KBM-7 (cell line): ENCODE measurements at regions not wholly inside any gene's neighbourhood (a gene's known extent, or its start where the extent isn't known, plus 50 kb on each side); places are given as distances from the start of the nearest gene placed in this dataset.
A peak's percentile ranks its signal among the peaks of the same experiment; 100 is the strongest.

Experiments used
- DNase-seq: peaks from one replicate; pipeline ENCODE4 v3.0.0-alpha.2; 2015
- in situ Hi-C: fragments of 300-500 bp; cut with MboI; formaldehyde crosslinking; loops from 2 replicates; pipeline ENCODE4 v1.14.3; 2020; ENCODE audit warnings: low sequenced_read_pairs, low pct_unique_long_range_greater_than_20kb, mixed read lengths

DNA sequence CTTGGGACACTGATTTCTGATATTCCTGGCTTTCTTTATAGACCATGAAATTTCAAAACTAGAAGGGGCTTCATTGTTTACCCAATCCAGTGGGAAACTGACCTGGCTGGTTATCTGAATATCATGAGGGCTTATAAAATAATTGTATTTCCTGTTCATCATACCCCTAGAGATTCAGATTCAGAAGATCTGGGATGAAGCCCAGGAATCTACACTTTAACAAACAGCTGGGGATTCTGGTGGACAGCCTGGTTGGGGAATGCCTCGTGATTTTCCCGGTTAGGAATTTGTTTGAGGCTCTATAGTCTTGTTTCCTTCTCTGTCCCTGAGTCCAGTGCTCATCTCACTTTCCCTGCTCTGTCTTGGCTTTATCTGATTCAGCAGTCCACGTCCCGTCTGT lies 110.3 kb downstream of the ADRA2A start:
- in situ Hi-C loops = no loop called here
- no peak for DNase-seq

GRCh38 chr10:111199587-111199986 lies 122.8 kb downstream of the ADRA2A start:
- in situ Hi-C loops = no loop called here
- no peak for DNase-seq

DNA sequence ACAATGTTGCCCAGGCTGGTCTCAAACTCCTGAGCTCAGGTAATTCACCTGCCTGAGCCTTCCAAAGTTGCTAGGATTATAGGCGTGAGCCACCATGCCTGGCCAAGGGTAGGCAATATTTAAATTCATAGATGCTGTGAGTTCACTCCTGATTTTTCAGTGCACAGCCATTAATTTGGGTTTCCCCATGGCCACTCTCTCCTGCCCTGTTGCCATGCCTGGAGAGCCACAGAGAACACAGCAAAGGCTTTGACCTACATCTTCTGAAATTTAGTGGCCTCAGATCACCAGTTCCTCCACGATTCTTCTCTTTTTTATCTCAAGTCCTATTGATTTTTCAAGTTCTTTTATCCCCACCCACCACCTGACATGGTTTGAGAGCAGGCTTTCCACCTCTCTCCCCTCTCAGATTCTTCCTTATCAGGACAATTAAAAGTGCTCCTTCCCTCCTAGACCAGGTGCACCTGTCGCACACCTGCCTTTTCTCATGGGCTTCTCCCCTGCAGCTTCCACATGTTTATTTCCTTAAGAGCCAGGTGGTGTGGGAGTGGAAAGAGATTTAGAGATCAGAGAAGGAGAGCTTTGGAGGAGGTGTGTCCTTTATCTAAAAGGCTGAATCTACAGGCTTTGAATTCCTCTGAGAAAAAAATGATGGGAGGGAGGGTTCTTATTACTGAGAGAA lies 123.8 kb downstream of the ADRA2A start:
- in situ Hi-C loops = no loop called here
- DNase-seq = no peak

DNA sequence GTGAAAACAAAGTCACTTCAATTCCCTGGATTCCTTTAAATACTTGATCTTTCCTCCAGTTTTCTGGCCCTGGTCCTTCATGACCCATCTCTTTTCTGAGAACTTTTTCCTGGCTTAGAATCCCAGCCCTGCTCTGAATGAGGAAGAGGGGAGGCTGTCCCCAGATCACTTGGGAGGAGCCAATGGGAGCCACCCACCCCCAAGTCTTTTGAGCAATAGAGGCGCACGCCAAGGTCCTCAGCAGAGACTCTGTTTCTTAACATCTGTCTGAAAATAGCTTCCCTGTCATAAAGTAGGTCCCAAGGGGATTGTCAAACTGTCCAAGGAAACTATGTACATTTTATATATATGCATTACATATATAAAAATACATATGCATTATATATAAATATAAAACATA lies 126.8 kb downstream of the ADRA2A start:
- no peak for DNase-seq
- in situ Hi-C loops = no loop called here

DNA sequence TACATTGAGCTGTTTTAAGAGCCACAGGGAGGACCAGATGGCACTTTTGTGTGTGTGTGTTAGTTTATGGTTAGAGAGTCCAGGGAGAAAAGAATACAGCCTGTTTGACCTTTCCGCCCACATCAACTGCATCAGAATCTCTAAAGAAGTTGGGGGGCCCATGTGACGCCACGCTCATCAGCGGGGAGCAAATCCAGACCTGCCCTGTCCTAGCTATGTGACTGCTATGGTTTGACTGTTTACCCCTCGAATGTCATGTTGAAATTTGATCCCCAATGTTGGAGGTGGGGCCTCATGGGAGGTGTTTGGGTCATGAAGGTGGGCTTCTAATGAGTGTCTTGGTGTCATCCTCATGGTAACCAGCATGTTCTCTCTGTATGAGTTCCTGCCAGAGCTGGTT lies 128.0 kb downstream of the ADRA2A start:
- in situ Hi-C loops = no loop called here
- DNase-seq = no peak

DNA sequence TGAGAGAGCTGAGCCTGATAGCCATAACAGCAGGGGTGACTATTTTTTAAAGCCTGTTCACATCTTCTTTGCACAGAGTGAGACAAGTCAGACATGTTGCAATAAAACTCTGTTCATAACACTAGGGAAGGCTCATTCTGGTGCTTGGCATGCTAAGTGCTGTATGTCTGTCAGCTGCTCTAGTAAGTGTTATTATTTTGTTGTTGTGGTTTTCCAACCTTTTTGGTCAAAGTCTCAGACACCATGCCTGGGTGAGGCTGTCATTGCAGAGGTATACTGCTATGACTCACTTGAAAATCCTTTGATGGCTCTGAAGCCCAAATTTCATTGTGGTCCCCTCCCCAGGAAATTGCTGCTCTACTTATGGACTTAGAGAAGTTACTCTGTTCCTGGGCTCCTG lies 129.7 kb downstream of the ADRA2A start:
- DNase-seq = no peak
- in situ Hi-C loops = no loop called here

DNA sequence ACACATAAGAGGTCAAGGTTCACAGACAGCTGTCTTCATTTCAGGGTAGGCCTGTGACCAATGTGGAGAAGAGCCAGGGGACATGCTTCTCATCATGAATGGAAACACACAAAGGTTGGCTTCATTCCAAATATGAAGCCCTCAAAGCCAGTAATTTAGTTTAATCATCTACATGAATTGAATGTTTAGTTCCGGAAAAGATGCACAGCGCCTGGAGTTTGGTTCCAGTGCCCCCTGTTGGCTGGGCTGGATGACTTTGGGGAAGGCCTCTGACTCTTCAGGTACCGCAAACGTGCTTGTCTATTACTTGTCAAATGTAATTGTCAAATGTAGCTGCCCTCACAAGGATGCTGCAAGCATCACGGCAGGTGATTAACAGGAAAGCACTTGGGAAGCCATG lies 130.7 kb downstream of the ADRA2A start:
- peak; percentile 9 for DNase-seq
- in situ Hi-C loops = no loop called here

GRCh38 chr10:111208951-111209350 lies 132.1 kb downstream of the ADRA2A start:
- in situ Hi-C loops = no loop called here

DNA sequence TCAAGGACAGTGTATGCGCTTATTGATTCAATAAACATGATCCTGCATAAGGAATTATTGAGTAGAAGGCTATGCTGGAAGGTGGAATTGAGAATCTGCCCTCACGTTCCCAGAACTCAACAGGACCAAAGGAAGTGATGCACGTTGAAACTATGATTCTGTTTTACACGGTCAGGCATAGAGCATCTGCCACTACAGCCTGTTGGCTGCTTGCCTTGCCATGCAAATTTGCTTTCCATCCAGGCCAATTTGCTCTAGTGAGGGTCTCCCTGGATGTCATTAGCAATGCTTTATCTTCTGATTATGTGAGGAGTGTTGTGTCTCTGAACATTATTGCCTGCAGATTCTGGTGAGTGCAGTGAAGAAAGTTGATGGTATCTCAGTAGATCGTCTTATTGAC lies 132.9 kb downstream of the ADRA2A start:
- DNase-seq = no peak
- in situ Hi-C loops = no loop called here

More at GRCh38 chr10:111208951-111209350, 132.1 kb downstream of the ADRA2A start:
- no peak for DNase-seq

DNA sequence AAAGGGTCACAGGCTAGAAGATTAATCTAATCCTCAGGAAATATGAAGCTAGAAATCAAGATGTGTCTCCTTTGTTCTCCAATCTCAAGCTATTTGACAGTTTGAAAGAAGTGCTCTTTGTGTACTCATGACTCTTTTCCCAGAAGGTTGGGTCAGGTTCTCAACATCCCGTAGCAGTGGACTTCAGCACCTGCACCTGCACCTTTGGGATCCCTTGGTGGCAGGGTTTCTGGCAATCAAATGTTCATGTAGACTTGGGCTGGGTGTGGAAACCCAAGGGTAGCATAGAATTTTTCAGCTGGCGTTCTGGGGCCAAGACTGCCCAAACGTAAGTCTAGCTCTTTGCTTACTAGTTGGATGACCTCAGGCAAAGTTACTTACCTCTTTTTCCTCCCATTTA lies 134.4 kb downstream of the ADRA2A start:
- in situ Hi-C loops = no loop called here

GRCh38 chr10:111211706-111212105 lies 134.9 kb downstream of the ADRA2A start:
- no peak for DNase-seq
- in situ Hi-C loops = no loop called here

More for the DNA sequence above, 134.4 kb downstream of the ADRA2A start:
- DNase-seq = no peak

- in situ Hi-C loops = no loop called here
- DNase-seq = no peak
These were observed 145.1 kb downstream of the ADRA2A start for GRCh38 chr10:111221682-111222480.

DNA sequence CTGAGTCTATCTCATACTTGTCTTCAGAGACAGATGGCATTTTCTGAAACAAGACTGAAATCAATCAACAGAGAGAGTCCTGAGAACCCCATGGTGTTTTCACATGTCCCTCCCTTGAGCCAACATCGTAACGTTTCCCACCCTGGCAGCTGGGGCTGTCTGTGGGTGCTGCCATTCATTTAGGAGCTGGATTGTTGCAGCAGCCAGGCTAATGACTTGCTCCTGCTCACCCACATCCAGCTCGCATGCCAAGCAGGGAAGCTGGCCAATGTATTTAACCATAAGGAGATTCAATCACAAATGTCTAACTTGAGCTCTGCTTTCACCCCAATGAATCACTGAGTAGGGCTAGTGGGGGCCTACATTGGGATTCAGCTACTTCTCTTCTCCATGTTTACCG lies 146.1 kb downstream of the ADRA2A start:
- in situ Hi-C loops = no loop called here
- DNase-seq = no peak

DNA sequence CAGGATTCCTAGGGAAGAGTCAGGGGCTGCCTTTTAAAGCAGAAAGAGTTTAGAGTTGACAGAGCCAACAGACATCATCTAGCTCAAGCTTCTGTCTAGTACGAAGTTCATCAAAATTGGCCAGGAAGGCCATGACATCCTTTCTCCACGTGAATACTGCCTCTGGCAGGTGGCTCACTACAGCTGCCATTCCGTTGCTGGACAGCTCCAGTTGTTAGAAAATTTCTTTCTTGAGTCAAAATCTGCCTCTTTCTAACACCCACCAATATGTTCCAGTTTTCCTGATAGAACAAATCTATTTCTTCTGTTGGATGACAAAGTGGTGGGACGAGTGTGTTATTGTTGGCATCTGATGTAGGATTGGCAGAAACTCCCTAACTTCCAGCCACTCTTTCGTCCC lies 154.9 kb downstream of the ADRA2A start:
- in situ Hi-C loops = no loop called here
- no peak for DNase-seq

DNA sequence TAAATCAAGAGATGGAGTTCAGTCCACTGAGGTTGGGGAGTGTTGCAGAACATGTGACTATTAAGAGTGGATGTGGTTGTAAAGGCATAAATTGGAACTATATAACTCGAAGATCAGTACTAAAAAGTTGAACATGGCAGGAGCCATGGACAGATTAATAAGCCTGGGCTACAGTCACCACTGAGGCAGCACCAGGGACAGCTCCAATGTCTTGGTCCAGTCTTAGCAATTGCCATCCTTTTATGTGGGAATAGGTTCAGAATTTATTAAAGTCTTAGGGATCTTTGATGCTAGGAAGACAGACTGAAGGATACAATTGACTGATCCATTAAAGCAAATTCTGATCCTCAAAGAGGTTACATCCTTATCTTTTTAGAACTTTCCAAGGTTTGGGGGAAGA lies 156.6 kb downstream of the ADRA2A start:
- no peak for DNase-seq
- in situ Hi-C loops = no loop called here

- no peak for DNase-seq
- in situ Hi-C loops = no loop called here
These were observed 157.5 kb downstream of the ADRA2A start for GRCh38 chr10:111234234-111234913.

- no peak for DNase-seq
- in situ Hi-C loops = no loop called here
These were observed 158.1 kb downstream of the ADRA2A start for GRCh38 chr10:111234914-111235302.

- in situ Hi-C loops = no loop called here
- DNase-seq = no peak
These were observed 163.5 kb downstream of the ADRA2A start for GRCh38 chr10:111240348-111240747.

- DNase-seq = no peak
- in situ Hi-C loops = no loop called here
These were observed 166.3 kb downstream of the ADRA2A start for GRCh38 chr10:111243126-111243525.

DNA sequence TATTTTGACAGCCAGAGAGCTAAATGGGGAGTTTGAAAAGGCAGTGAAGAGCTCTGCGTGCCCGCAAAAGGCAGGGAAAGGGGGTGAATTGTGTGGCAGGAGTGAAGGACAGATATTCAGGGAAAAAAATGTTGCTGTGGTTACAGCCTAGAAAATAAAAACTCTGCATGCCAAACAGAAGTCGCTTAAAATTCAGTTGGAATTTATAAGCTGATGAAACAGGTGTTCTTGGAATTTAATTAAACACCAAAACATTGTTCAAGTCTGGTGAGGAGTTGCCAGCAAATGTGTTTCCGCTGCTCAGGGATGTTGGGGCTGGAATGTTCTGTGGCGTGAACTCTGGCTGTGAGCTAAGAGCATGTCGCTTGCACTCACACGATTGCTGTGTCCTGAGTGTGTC lies 169.3 kb downstream of the ADRA2A start:
- in situ Hi-C loops = no loop called here
- DNase-seq = no peak
